DMS153 treated with DMSO at 0.1 percent for 48 hours (cell line): ENCODE measurements at regions not wholly inside any gene's neighbourhood (a gene's known extent, or its start where the extent isn't known, plus 50 kb on each side); places are given as distances from the start of the nearest gene placed in this dataset.

Experiments used
- DNase-seq: peaks from one replicate; lab custom pipeline; 2025; ENCODE audit not compliant: unreplicated experiment; lab: John Stamatoyannopoulos, UW

DNA sequence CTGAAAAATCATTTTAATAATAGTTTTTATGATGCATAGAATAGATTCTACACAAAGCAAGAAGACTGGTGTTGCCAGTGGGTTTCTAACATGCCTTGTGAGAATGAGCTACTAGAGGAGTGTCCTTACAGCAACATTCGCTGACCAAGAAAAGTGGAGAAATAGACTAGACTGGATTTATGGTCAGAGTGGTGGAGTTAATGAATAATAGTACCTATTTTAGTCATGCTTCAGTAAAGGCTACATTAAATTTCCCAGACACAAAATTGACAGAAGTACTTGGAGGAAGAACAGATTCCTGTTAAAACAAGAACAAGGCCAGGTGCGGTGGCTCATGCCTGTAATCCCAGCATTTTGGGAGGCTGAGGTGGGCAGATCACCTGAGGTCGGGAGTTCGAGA, 539.2 kb downstream of the ETS1 start:
- no peak for DNase-seq

DNA sequence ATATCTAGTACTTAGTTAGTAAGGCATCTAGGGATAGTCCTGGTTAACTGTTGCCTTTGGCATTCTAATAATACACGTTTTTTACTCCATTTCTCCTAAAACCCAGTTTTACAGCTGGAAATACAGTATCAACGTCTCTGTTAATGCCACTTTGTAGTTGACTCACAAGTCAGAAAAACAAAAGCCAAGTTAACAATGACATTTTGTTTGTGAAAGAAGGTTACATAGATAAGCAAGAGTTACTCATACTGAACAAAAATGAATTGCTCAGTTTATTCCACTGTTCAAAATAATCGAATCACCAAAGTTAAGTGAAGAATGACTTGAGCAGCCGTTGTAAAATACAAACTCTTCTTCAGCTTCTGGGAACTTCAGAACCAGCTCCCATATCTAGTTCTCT, 540.3 kb downstream of the ETS1 start:
- DNase-seq, result no peak

DNA sequence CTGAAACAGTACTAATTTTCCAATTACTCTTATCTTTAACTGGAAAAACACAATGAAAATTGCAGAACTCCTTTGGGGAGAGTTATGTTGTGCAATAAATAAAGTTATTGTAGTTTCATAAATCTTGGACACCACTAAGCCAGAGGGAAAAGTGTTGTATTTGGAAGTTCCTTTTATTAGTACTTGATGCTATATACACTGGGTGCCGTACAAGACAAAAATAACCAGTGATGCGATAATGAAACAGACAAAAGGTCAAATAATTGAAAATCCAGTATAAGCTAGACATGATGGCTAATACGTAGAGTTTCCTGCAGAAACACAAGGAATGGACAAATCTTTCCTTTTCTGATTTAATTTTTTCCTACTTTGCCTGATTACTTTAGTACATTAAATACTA, 541.1 kb downstream of the ETS1 start:
- DNase-seq, result no peak

DNA sequence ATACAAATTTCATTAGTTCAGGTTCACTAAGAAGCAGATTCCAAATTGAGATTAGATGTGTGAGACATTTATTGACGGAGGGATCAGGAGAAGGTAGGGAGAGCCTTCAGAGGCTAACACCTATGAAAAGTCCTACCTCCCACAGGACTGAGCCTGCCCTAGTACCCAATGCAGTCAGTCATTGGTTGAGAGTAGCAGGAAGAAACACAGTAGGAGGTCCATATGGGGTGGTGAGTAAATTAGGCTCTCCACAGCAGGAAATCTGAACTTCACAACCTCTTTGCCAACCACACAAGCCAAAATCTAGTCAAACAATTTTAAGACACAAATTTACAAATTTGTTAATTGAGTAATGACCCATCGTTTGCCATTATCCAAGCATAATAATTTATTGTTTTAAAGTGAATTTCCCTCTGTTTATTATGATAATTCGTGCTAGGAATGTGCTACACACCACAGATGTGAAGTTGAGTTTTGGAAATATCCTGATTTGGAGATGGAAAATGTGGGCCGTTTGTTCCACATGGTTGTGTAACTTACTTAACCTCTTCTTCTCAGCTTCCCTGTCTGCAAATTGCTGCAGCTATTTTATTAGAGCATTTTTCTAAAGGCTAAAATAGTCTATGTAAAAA, 542.1 kb downstream of the ETS1 start:
- DNase-seq, result no peak

DNA sequence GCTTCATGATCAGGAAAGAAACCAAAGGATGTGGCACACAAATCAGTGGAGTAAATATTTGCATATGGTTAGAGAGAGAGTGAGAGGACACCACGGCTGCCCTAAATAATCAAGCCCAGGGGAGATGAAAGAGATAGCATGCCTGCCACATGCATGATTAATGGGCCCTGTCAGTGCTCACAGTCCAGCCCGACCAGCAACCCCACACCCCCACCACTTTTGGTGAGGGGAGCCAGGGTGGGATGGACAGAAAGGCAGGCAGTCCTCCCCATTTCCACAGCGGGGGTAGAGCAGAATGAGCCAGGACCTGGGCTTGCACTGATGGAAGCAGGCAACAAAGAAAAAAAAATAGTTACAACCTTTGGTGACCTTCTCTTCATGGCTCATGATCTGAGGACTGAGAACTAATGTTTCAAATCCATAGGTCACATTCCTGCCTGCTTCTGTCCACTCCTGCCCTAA, 545.0 kb downstream of the ETS1 start:
- peak; percentile 35 for DNase-seq

DNA sequence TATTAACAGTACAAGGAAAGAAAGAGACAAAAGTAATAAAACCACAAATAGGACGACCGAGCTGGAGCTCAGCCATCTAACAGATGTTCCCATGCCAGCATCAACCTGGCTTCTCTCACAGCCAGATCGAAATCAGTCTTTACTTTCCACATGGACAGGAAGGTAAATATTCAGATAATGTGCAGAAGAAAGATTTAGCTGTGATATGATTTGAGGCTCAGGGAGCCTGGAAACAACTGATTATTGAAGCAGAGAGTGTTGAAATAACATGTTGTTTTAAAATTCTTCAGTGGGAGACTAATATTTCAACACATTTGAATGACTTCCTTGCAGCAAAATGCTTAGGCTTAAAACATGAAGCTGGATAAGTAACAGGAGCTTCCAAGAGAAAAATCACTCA, 546.8 kb downstream of the ETS1 start:
- DNase-seq, result no peak

DNA sequence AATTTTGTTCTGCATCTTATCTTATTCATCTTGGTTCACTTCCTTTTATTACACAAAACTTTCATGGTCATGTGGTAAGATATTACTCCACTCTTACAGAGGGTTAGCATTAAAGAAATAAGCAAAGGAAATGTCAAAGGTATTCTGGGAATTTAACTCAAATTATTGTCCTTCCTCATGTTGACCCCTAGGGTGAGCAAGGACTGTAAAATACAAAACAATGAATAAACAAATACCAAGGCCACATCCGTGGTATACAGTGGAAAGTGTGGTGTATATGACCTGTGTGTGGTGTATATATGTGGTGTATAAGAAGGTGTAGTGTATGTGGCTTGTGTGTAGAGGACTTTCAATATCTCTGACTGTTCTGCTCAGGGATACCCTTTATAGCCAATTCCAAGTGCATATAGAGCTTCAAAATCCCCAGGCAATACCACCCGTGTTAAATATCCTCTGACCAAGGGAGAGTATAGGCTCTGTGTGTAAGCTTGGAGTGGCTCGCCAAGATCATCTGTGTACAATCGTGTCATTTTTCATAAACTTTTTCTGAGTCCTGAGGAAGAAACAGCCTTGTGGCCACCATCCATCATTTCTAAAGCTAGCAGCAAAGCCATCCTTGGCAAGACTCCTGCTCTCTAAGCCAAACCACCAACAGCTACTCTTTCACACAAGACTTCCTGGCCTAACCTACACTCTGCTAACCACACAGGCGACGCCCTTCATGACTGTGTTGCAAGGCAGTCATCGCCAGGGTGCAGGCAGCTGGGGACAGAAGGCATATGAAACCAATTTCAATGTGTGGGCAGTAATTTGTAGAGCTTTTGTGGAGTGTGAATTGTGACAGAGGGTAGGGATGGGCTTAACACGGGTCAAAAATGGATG, 548.0 kb downstream of the ETS1 start:
- no peak for DNase-seq

DNA sequence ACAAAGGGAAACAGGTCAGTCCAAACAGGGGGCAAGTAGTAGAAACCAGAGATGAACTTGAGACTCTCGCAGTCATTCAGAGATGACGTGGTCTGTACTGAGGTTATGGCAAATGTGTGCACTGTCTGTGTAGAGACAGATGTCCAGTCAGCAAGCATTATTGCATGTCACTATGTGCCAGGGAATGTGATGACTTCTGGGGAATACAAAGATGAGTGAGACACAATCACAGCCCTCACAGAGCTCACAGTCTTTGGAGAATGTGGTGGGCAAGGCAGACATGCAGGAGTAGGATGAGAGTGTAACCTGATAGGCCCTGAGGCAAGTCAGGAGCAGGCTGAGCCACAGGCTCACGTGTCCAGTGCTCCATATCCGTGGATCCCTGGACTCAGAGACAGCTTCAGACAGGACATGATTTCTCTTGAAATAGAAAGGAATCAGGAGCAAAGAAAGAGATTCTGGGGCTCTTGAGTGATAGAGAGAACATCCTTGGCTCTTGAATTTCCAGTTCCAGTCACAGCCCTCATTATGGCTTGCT, 550.7 kb downstream of the ETS1 start:
- DNase-seq, result no peak

DNA sequence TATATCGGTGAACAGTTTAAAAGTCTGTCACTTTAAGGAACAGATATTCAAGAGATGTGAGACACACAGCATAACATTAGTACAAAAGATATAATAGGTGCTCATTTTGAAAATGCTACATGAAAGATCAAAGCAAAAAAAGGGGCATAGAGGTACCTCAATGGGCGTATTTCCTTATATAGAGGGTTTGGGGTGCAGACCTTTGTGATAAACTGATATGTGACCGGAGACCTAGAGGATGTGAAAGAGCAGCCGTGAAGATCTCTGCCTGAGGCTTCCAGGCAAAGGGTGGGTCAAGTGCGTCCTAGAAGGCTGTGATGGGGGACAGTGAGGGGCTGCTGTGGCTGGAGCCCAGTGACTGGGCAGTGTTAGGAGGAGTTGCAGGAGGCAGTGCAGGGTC, 551.4 kb downstream of the ETS1 start:
- no peak for DNase-seq

DNA sequence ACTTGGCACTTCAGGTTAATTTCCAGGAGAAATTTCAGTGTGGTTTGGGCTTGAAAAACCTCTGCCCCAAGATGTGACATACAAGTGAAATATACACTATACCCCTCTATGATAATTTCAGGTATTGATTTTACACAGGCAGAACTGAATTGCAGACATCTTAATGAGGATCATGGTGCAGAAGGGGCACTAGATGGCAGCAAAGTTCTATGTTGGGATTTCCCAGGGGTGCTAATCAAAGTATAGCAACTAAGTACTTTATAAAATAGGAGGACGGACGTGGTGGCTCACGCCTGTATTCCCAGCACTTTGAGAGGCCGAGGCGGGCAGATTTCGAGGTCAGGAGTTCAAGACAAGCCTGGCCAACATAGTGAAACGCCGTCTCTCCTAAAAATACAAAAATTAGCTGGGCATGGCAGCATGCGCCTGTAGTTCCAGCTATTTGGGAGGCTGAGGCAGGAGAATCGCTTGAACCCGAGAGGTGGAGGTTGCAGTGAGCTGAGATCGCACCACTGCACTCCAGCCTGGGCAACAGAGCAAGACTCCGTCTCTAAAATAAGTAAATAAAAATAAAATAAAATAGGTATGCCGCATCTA, 555.7 kb downstream of the ETS1 start:
- peak; percentile 58 for DNase-seq

DNA sequence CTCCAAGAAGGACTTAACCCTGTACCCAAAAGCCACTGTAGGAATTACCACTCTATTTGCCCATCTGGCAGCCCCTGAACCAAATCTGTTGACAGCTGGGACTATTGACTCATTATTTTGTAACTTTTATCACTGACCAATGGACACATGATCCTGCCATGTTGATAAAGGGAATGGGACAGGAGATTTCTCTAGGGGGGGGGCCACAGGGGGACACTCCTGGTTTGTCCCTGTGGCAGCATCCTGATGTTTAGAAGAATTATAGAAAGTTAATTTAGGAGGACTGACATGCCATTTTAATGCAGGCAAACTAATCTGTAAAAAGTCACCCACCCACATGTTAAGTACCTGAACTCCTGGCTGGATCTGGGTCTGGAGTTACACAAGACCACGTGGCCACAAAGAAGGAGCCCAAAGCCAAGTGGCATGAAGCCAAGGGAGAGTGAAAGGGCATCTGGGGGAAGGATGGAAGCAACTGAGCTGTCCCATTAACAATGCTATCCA, 558.1 kb downstream of the ETS1 start:
- DNase-seq, result no peak

DNA sequence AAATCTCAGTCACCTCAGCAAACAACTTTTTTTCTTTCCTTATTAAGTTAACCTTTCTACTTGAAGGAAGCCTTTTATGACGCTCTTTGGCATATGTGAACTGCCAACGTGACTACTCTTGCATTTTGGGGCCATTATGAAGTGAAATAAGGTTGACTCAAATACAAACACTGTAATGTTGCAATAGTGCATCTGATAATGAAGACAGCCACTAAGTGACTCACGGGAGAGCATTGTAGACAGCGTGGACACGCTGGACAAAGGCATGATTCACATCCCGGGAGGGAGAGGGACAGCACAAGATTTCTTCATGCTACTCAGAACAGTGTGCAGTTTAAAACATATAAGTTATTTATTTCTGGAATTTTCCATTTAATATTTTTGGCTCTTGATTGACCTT, 560.8 kb downstream of the ETS1 start:
- no peak for DNase-seq

DNA sequence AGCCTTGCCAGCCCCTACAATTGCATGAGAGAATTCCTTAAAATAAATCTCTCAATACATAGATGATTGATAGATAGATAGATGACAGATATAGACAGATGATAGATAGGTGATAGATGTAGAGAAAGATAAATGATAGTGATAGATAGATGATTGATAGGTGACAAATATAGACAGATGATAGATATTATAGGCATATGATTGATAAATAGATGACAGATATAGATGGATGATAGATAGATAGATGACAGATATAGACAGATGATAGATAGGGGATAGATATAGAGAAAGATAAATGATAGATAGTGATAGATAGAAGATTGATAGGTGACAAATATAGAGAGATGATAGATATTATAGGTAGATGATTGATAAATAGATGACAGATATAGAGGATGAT, 564.6 kb downstream of the ETS1 start:
- DNase-seq, result no peak

DNA sequence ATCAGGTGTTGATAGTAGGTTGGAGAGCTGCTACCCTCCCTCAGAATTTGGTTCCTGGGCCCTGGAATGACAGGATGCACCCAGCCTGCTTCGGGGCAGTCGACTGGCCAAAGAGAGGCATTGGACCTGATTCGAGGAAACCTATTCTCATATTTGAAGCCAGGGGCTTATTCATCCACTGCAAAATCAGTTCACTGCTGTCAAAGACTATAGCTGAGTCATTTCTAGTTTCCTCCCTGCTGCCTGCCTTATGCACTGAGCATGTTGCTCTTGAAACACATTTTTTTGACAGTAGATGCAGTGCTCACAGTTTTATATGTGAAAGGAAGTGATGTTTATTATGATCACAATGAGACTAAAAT, 565.4 kb downstream of the ETS1 start:
- no peak for DNase-seq

DNA sequence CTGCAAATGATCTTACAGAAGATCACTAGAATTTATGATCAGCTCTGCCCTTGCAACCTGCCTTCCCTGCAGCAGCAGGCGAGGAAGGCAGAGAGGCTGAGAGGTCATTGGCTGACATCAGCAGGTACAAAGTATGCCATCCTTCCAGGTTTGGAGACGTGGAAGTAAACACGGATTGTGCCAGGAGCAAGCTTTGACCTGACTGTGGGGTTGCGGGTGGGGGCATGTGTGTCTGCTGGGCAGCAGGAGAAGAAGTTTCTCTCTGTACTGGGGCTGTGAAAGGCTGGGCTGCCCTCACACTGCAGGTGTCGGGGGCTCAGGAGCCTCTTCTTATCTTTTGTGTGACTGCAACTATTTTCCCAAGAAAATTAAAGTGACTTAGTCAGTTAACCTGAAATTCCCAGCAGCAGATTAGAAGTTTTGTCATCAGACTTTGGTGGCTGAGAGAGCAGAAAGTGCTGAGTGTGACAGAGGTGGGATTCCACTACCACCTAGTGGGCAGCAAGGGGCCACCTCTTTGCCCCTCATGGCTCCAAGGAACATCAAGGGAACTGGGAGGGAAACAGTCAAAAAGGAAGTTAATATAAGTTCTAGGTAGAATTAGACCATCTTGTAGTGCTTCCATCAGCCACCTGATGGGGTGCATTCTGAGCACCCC, 565.9 kb downstream of the ETS1 start:
- DNase-seq, result no peak

DNA sequence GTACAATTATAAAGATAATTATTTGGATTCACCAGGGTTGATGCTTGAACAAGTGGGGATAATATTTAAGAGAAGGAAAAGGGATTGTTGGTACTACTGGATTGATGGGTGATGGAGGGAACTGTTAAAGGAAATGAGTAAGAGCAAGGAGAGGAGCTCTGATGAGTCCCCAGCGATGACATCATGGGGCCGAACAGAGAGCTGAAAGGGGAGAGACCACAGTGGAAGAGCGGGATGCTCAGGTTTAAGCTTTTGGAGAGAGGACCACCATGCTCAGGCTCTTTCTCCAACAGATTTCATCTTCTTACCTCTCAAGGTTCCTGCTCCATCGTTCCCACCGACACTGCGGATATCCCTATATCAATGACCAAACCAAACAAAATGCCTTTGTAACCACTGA, 568.7 kb downstream of the ETS1 start:
- DNase-seq, result no peak

DNA sequence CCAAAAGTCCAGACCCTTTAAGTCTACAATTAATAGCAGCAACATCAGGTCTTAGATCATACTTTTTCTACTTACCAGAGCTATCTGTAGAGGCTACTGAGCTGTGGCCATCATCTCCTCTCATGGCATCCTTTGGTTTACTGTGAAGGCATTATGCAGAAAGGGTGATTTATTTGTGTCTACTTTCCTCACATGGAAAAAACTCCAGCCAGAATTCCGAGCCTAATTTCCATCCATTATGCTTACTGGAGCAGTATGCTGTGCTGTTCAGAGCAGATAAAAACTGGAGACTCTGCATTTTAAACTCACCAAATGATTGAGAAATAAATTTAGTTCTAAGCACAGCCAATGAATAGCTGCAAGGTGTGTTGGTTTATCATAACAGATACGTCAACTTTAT, 581.8 kb downstream of the ETS1 start:
- DNase-seq, result no peak

DNA sequence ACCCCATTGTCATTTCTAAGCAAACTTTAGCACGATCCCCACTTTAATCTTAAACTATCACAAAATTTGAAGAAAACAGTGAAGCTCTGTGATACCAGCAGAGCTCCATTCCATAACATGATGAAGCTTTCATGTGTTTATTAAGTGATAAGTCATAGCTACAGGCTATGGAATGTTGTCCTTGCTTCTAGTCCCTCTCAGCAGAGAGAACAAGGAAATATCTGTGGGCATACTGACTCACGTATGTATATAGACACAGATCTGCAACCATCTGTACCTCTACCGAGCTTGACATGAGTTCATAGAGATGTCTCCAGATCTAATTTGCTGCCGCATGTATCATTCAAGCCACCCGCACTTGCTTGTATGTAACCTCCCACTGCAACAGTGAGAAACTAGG, 588.9 kb downstream of the ETS1 start:
- DNase-seq, result no peak

DNA sequence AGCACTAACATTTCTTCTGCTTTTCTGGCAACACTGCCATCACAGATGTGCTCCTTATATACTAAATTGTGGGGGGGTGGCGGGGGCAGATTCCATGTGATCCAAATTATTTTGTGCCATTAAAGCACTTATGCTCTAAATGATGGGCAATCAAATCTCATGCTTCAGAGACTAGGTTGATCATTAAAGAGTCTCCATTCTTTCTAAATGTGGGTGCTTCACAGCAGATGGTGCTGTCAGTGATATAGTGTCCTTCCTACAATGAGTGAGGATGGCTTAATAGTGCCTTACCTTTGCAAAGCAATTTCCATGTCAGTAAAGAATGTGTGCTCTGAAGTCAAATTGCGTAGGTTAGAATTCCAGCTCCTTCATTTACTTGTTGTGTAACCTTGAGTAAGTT, 589.8 kb downstream of the ETS1 start:
- no peak for DNase-seq

DNA sequence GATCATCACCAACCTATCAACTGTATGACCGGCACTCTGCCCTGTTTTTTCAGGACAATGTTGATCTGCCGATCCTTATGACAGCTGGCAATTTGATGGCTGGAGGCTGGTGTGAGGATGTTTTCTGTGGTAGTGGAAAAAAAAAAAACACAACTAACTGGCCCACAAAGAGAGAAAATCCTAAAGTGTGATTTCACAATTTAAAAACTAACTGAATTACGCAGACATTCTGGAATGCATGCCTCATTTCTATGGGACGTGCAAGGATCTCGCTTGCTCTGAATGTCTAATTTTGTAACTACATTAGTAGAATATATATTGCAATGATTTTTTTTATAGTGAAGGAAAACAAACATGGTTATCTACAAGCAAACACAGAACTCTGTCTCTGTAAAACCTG, 590.5 kb downstream of the ETS1 start:
- DNase-seq, result no peak

DNA sequence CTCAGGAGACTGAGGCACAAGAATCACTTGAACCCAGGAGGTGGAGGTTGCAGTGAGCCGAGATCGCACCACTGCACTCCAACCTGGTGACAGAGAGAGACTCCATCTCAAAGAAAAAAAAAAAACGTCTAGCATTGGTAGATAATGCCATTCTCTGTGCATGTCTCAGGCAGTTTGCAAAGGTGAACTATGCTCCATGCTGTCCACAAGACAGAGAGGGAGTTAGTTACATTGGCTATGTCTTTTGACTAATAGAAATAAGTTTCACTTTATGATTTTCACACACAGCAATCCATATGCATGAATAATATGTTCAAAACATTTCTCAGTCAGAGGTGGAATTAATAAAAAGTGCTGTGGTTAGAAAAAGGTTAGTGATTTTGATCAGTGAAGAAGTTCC, 591.4 kb downstream of the ETS1 start:
- DNase-seq, result no peak
